SK-N-MC (cell line): ENCODE measurements at regions not wholly inside any gene's neighbourhood (a gene's known extent, or its start where the extent isn't known, plus 50 kb on each side); places are given as distances from the start of the nearest gene placed in this dataset.

Experiments
- EZH2 ChIP-seq: fragments of 200-600 bp; sonication (generic); IDR thresholded peaks from one replicate; pipeline ENCODE4 v1.6.1; 2017; ENCODE audit warnings: antibody characterized with exemption
- FOXP2 ChIP-seq: optimal IDR thresholded peaks from 2 replicates; pipeline ENCODE3; 2011; ENCODE audit warnings: mild to moderate bottlenecking, moderate library complexity; ENCODE audit not compliant: insufficient read depth; ENCODE audit errors: extremely low read length, control extremely low read depth
- POLR2AphosphoS5 ChIP-seq: IDR thresholded peaks from 2 replicates; pipeline ENCODE4 v1.6.1; 2012; ENCODE audit warnings: mild to moderate bottlenecking, low read depth, low read length, borderline replicate concordance

- no peak for TF ChIP-seq EZH2
- no peak for TF ChIP-seq POLR2AphosphoS5
- TF ChIP-seq FOXP2 = no peak
Observed at GRCh38 chr16:22685459-22685830, 128.5 kb upstream of the HS3ST2 start.
